Nephron progenitor cell (in vitro differentiated cells): ENCODE measurements at regions not wholly inside any gene's neighbourhood (a gene's known extent, or its start where the extent isn't known, plus 50 kb on each side); places are given as distances from the start of the nearest gene placed in this dataset.

ENCODE experiments used
- DNase-seq: peaks from one replicate; pipeline ENCODE4 v3.0.0; 2021
- H3K27ac Mint-ChIP-seq: 2 replicates; pipeline ENCODE4 v1.8.0; 2021; ENCODE audit warnings: mild to moderate bottlenecking, moderate library complexity, mixed read lengths
- H3K27me3 Mint-ChIP-seq: 2 replicates; pipeline ENCODE4 v1.8.0; 2021; ENCODE audit warnings: mild to moderate bottlenecking, low read depth, mixed read lengths; ENCODE audit not compliant: poor library complexity
- H3K36me3 Mint-ChIP-seq: 2 replicates; pipeline ENCODE4 v1.8.0; 2021; ENCODE audit warnings: low read depth, mixed read lengths
- H3K4me1 Mint-ChIP-seq: 2 replicates; pipeline ENCODE4 v1.8.0; 2021; ENCODE audit warnings: mixed read lengths
- H3K4me3 Mint-ChIP-seq: 2 replicates; pipeline ENCODE4 v1.8.0; 2021; ENCODE audit warnings: mild to moderate bottlenecking, moderate library complexity, mixed read lengths
- H3K9me3 Mint-ChIP-seq: 2 replicates; pipeline ENCODE4 v1.8.0; 2021; ENCODE audit warnings: mild to moderate bottlenecking, moderate library complexity, mixed read lengths
- TF ChIP-seq, protein P1 (sequence below): fragments of 200-600 bp; sonication (generic); IDR thresholded peaks from 2 replicates; pipeline ENCODE4 v1.5.0; 2021; ENCODE audit warnings: antibody characterized with exemption

DNA sequence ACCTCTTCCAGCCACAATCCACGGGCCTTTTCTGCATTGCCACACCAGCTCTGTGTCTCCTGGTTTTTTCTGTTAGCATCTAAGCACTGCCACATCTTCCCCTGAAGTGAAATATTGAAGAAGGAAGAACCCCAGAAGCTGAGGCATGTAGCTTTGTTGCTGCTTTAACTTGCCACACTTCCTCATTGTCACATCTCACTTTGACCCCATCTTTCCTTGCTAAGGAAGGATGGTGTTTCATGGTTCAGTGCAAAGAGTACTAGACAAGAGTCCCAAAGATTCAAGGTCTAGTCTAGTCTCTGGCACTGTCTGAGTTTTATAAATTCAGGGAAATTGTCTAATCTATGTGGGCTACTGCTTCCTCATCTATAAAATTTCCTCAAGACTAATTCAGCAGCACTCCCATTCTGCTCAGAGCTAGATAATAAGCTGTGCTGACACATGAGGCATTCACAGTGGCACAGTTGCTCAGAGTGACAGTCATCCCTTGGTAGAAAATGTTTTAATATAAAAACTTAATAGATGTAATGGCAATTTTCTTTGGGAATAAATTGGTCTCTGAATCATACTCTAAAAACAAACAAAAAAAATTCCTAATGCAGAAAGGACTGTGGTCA is 483.0 kb upstream of the ID2 start:
- TF ChIP-seq, protein P1, sequence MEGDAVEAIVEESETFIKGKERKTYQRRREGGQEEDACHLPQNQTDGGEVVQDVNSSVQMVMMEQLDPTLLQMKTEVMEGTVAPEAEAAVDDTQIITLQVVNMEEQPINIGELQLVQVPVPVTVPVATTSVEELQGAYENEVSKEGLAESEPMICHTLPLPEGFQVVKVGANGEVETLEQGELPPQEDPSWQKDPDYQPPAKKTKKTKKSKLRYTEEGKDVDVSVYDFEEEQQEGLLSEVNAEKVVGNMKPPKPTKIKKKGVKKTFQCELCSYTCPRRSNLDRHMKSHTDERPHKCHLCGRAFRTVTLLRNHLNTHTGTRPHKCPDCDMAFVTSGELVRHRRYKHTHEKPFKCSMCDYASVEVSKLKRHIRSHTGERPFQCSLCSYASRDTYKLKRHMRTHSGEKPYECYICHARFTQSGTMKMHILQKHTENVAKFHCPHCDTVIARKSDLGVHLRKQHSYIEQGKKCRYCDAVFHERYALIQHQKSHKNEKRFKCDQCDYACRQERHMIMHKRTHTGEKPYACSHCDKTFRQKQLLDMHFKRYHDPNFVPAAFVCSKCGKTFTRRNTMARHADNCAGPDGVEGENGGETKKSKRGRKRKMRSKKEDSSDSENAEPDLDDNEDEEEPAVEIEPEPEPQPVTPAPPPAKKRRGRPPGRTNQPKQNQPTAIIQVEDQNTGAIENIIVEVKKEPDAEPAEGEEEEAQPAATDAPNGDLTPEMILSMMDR: no peak
- H3K27me3 Mint-ChIP-seq: peaks cover 3% of the 10 kb centered on the region
- peaks cover 36% of the 10 kb centered on the region for H3K4me1 Mint-ChIP-seq
- H3K9me3 Mint-ChIP-seq: peaks cover 14% of the 10 kb centered on the region
- H3K4me3 Mint-ChIP-seq: no peak overlapping the region
- H3K27ac Mint-ChIP-seq: peak overlapping the region; percentile 51
- DNase-seq: no peak
- peaks cover 6% of the 10 kb centered on the region for H3K36me3 Mint-ChIP-seq

- TF ChIP-seq, protein P1: no peak
These were observed 479.7 kb upstream of the ID2 start for GRCh38 chr2:8202132-8202531.

DNA sequence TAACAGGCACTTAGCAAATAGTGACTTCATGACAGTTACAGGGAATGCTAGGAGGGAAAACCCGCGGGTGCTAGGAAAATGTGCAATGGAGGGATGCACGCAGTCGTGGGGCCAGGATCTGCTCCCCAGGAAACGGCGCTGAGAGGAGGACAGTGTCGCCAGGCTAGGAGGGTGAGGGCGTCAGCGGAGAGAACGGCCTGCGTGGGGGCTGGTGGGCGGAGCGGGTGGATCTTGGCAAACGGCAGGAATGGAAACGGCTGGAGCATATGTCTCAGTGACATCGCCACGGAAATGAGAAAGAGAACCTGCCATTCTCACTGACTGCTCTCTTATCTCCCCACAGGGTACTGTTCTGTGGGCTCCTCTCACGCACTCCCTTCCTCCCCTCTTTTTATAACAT is 478.5 kb upstream of the ID2 start:
- H3K27ac Mint-ChIP-seq: peak overlapping the region; percentile 64
- peaks cover 10% of the 10 kb centered on the region for H3K36me3 Mint-ChIP-seq
- no peaks in the 10 kb centered on the region for H3K27me3 Mint-ChIP-seq
- H3K4me3 Mint-ChIP-seq: no peak overlapping the region
- H3K4me1 Mint-ChIP-seq: peaks cover 34% of the 10 kb centered on the region
- peaks cover 38% of the 10 kb centered on the region for H3K9me3 Mint-ChIP-seq
- DNase-seq: no peak
- TF ChIP-seq, protein P1: no peak

More at GRCh38 chr2:8202132-8202531, 479.7 kb upstream of the ID2 start:
- DNase-seq: no peak
- peaks cover 6% of the 10 kb centered on the region for H3K36me3 Mint-ChIP-seq
- H3K9me3 Mint-ChIP-seq: peaks cover 26% of the 10 kb centered on the region
- peaks cover 34% of the 10 kb centered on the region for H3K4me1 Mint-ChIP-seq
- H3K4me3 Mint-ChIP-seq: no peak overlapping the region
- H3K27me3 Mint-ChIP-seq: no peaks in the 10 kb centered on the region
- H3K27ac Mint-ChIP-seq: no peak overlapping the region

DNA sequence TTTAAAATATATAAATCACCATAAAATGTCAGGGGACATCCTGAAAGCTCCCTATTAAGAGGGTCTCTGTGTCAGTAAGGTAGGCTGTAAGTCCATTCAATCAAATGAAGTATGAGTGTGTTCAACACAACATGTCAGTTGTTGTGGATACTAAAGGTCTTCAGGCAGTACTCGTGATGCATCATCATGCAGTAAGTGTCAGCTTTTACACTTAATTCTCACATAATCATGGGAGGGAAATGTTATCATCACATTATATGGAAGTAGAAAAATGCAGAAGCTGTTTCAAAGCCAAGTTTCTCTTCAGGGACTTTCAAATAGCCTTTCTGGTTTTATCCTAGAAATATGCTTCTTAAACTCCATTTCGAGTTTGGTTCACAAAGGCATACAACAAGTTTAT is 477.1 kb upstream of the ID2 start:
- H3K4me1 Mint-ChIP-seq: peaks cover 34% of the 10 kb centered on the region
- no peak for DNase-seq
- no peak overlapping the region for H3K4me3 Mint-ChIP-seq
- H3K27ac Mint-ChIP-seq: no peak overlapping the region
- TF ChIP-seq, protein P1: no peak
- H3K36me3 Mint-ChIP-seq: peaks cover 10% of the 10 kb centered on the region
- H3K27me3 Mint-ChIP-seq: no peaks in the 10 kb centered on the region
- peaks cover 42% of the 10 kb centered on the region for H3K9me3 Mint-ChIP-seq

DNA sequence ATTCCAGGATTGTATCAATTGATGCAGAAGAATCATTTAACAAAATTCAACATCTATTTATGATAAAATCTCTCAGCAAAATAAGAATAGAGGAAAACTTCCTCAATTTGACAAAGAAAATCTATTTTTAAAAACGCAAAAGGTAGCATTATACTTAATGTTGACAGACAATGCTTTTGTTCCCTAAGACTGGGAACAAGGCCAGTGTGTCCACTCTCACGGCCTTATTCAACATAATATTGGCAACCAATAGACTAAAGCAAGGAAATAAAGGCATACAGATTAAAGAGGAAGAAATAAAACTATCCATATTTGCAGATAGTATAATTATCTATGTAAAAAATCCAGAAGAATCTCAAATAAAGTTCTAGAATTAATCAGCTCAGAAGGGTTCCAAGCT is 472.4 kb upstream of the ID2 start:
- TF ChIP-seq, protein P1: no peak
- Mint-ChIP-seq H3K9me3 (peaks cover 46% of the 10 kb centered on the region), H3K4me1 (no peaks in the 10 kb centered on the region), H3K27ac (no peak overlapping the region), H3K36me3 (peaks cover 5% of the 10 kb centered on the region), H3K4me3 (no peak overlapping the region), H3K27me3 (no peaks in the 10 kb centered on the region)
- DNase-seq: no peak

- no peaks in the 10 kb centered on the region for H3K27me3 Mint-ChIP-seq
- TF ChIP-seq, protein P1: no peak
- no peak overlapping the region for H3K4me3 Mint-ChIP-seq
- peaks cover 46% of the 10 kb centered on the region for H3K9me3 Mint-ChIP-seq
- H3K36me3 Mint-ChIP-seq: peaks cover 5% of the 10 kb centered on the region
- H3K4me1 Mint-ChIP-seq: peaks cover 4% of the 10 kb centered on the region
- no peak for DNase-seq
- H3K27ac Mint-ChIP-seq: no peak overlapping the region
These were observed 470.5 kb upstream of the ID2 start for GRCh38 chr2:8211384-8211783.
